ENCODE measurements at regions not wholly inside any gene's neighbourhood (a gene's known extent, or its start where the extent isn't known, plus 50 kb on each side); places are given as distances from the start of the nearest gene placed in this dataset.

GRCh38 chr12:20183563-20183962, 184.8 kb upstream of the PDE3A start:
- ATAC-seq (ENCODE audit: low read depth) (no peak), DNase-seq (no peak)
- WGBS (ENCODE audit: insufficient coverage) = no CpG with 5 or more reads among the region's 1 CpG
- no peak overlapping the region for H3K4me2 ChIP-seq (replicated peaks; ENCODE audit: low read depth, low read length, poor library complexity, severe bottlenecking)
- H3K4me3 ChIP-seq (ENCODE audit: control extremely low read depth in 1 of 5, extremely low read depth in 1 of 5, insufficient read depth in 1 of 5, low read depth in 2 of 5, low read length in 4 of 5) = no peak overlapping the region
- intact Hi-C loops (cut with micrococcal nuclease) = no loop called here
- no peaks in the 10 kb centered on the region for H3K27me3 ChIP-seq (replicated peaks in 1 of 4; ENCODE audit: control extremely low read depth in 1 of 4, control insufficient read depth in 3 of 4, insufficient read depth in 4 of 4, low read length in 3 of 4)
- ChIA-PET POLR2A (no interaction called here), CTCF (no interaction called here)
- no peak overlapping the region for H3K27ac ChIP-seq (ENCODE audit: low read length in 2 of 2)
- Mint-ChIP-seq H3K27ac (no peak overlapping the region), H3K4me3 (no peak overlapping the region), H3K27me3 (no peaks in the 10 kb centered on the region), H3K9me3 (ENCODE audit: insufficient read depth) (no peaks in the 10 kb centered on the region), H3K4me1 (no peaks in the 10 kb centered on the region)
- no peak overlapping the region for H2AFZ ChIP-seq (ENCODE audit: insufficient read depth, low read depth, low read length, poor library complexity, severe bottlenecking)
- peaks cover 0 to 1% (median 0%) of the 10 kb centered on the region in 3 donors for H3K9me3 ChIP-seq (ENCODE audit: control extremely low read depth in 1 of 3, control insufficient read depth in 2 of 3, insufficient read depth in 1 of 3, low read length in 2 of 3)
- no peaks in the 10 kb centered on the region for H3K4me1 ChIP-seq (ENCODE audit: control insufficient read depth in 2 of 2, insufficient read depth in 2 of 2, low read length in 2 of 2)
- H4K20me1 ChIP-seq (ENCODE audit: control insufficient read depth, insufficient read depth, low read length, poor library complexity, severe bottlenecking) = no peaks in the 10 kb centered on the region
- no peaks in the 10 kb centered on the region for H3K79me2 ChIP-seq (ENCODE audit: control insufficient read depth, insufficient read depth, low read length)
- no peak overlapping the region for H3K9ac ChIP-seq (ENCODE audit: low read length)
- H3K36me3 ChIP-seq (replicated peaks in 1 of 2; ENCODE audit: control extremely low read depth in 1 of 2, control insufficient read depth in 1 of 2, extremely low read depth in 1 of 2, insufficient read depth in 2 of 2, low read length in 1 of 2) = no peaks in the 10 kb centered on the region
- TF ChIP-seq EZH2 (IDR thresholded peaks at IDR 0.05; ENCODE audit: borderline replicate concordance, insufficient read depth, low read depth, low read length, poor library complexity, severe bottlenecking) (no peak), CTCF (IDR thresholded peaks at IDR 0.05) (no peak)

- no peak overlapping the region for H3K27ac ChIP-seq (ENCODE audit: low read length in 2 of 2)
- DNase-seq (no peak), ATAC-seq (ENCODE audit: low read depth) (no peak)
- no peaks in the 10 kb centered on the region for H4K20me1 ChIP-seq (ENCODE audit: control insufficient read depth, insufficient read depth, low read length, poor library complexity, severe bottlenecking)
- no peak overlapping the region for H3K4me3 ChIP-seq (ENCODE audit: control extremely low read depth in 1 of 5, extremely low read depth in 1 of 5, insufficient read depth in 1 of 5, low read depth in 2 of 5, low read length in 4 of 5)
- H3K9me3 ChIP-seq (ENCODE audit: control extremely low read depth in 1 of 3, control insufficient read depth in 2 of 3, insufficient read depth in 1 of 3, low read length in 2 of 3) = peaks cover 0 to 1% (median 0%) of the 10 kb centered on the region in 3 donors
- no peak overlapping the region for H3K9ac ChIP-seq (ENCODE audit: low read length)
- Mint-ChIP-seq H3K4me1 (no peaks in the 10 kb centered on the region), H3K4me3 (no peak overlapping the region), H3K27me3 (no peaks in the 10 kb centered on the region), H3K27ac (no peak overlapping the region), H3K9me3 (ENCODE audit: insufficient read depth) (no peaks in the 10 kb centered on the region)
- ChIA-PET POLR2A (no interaction called here), CTCF (no interaction called here)
- H3K79me2 ChIP-seq (ENCODE audit: control insufficient read depth, insufficient read depth, low read length) = no peaks in the 10 kb centered on the region
- H3K27me3 ChIP-seq (replicated peaks in 1 of 4; ENCODE audit: control extremely low read depth in 1 of 4, control insufficient read depth in 3 of 4, insufficient read depth in 4 of 4, low read length in 3 of 4) = no peaks in the 10 kb centered on the region
- TF ChIP-seq EZH2 (IDR thresholded peaks at IDR 0.05; ENCODE audit: borderline replicate concordance, insufficient read depth, low read depth, low read length, poor library complexity, severe bottlenecking) (no peak), CTCF (IDR thresholded peaks at IDR 0.05) (no peak)
- H3K4me2 ChIP-seq (replicated peaks; ENCODE audit: low read depth, low read length, poor library complexity, severe bottlenecking) = no peak overlapping the region
- no peaks in the 10 kb centered on the region for H3K4me1 ChIP-seq (ENCODE audit: control insufficient read depth in 2 of 2, insufficient read depth in 2 of 2, low read length in 2 of 2)
- H2AFZ ChIP-seq (ENCODE audit: insufficient read depth, low read depth, low read length, poor library complexity, severe bottlenecking) = no peak overlapping the region
- no peaks in the 10 kb centered on the region for H3K36me3 ChIP-seq (replicated peaks in 1 of 2; ENCODE audit: control extremely low read depth in 1 of 2, control insufficient read depth in 1 of 2, extremely low read depth in 1 of 2, insufficient read depth in 2 of 2, low read length in 1 of 2)
- intact Hi-C loops (cut with micrococcal nuclease) = no loop called here
- WGBS (ENCODE audit: insufficient coverage) = 80% methylated on average over 1 of the region's 4 CpGs
Measured at GRCh38 chr12:20184514-20184913, 183.8 kb upstream of the PDE3A start.

Data from B cell (primary cell).